Pancreas (tissue), 10 donors: ENCODE measurements at regions not wholly inside any gene's neighbourhood (a gene's known extent, or its start where the extent isn't known, plus 50 kb on each side); places are given as distances from the start of the nearest gene placed in this dataset.
"Not testable (repeated sequence)": the region's sequence is repeated elsewhere in the genome, so short reads cannot be mapped to it uniquely, and the experiment has no call there.

Source experiments
- ATAC-seq, 4 donors: fragments of 200-7000 bp; cut with Tn5 transposase; one replicate each; pipeline versions ENCODE4 v1.8.0 to v1.9.1; 2020; ENCODE audit warnings: mild to moderate bottlenecking in 4 of 4, moderate library complexity in 4 of 4
- DNase-seq, 6 donors: peaks; one replicate each; pipeline ENCODE4 v3.0.0-alpha.2; 2020
- FAIRE-seq: peaks from 2 replicates; lab custom pipeline; 2012; peaks lifted over from hg19 to GRCh38; lab: Jason Lieb, UNC
- H3K27ac ChIP-seq, 4 donors: fragments of 200-600 bp; sonication (generic); 1 replicate in 3 of 4; 2 replicates in 1 of 4; pipeline versions ENCODE4 v1.5.0 to v1.8.0; 2020
- H3K27me3 ChIP-seq, 4 donors: fragments of 200-600 bp; one replicate each; pipeline ENCODE4 v1.8.0; 2021
- H3K36me3 ChIP-seq, 3 donors: fragments of 200-600 bp; sonication (generic) in 1 of 3; one replicate each; pipeline versions ENCODE4 v1.5.0 to v1.8.0; 2020 to 2021
- H3K4me1 ChIP-seq, 3 donors: fragments of 200-600 bp; one replicate each; pipeline ENCODE4 v1.8.0; 2021
- H3K4me3 ChIP-seq, 4 donors: fragments of 200-600 bp; sonication (generic) in 2 of 4; one replicate each; pipeline versions ENCODE4 v1.5.0 to v1.8.0; 2020 to 2021
- H3K9me3 ChIP-seq, 4 donors: fragments of 200-600 bp; one replicate each; pipeline ENCODE4 v1.8.0; 2021
- WGBS, 2 donors: extraction: QIAGEN DNeasy Blood & Tissue Kit; methylation state at CpG; one replicate each; pipeline ENCODE4 v1.1.7; 2013; 5-methylcytosine and 5-hydroxymethylcytosine counted together
- intact Hi-C, 3 donors: fragments of 100-400 bp; cut with DNase I; formaldehyde crosslinking; loops; one replicate each; pipeline versions ENCODE4 v1.11.1 to v1.14.2; 2022
- TF ChIP-seq, protein P1 (sequence below), 4 donors: fragments of 200-600 bp; sonication (generic) in 3 of 4; IDR thresholded peaks; one replicate each; pipeline versions ENCODE4 v1.5.0 to v1.8.0; 2021; ENCODE audit warnings: antibody characterized with exemption in 4 of 4
- donor health status: healthy with polysubstance abuse.
- donor health status: DM: no; HTN: no; CAD: no; lungs with moderate emphysema.
- donor health status: DM: no; HTN: no; CAD: no.
- donor health status: control.
- donor health status: control.
- donor health status: Bipolar disorder and iron deficiency.
- donor health status: DM: yes; HTN: yes; CAD: no.
- donor health status: DM: no; HTN: no; CAD: no.
- donor health status: DM: no; HTN: no; CAD: no.
- donor health status: DM: yes; HTN: yes; CAD: no.

DNA sequence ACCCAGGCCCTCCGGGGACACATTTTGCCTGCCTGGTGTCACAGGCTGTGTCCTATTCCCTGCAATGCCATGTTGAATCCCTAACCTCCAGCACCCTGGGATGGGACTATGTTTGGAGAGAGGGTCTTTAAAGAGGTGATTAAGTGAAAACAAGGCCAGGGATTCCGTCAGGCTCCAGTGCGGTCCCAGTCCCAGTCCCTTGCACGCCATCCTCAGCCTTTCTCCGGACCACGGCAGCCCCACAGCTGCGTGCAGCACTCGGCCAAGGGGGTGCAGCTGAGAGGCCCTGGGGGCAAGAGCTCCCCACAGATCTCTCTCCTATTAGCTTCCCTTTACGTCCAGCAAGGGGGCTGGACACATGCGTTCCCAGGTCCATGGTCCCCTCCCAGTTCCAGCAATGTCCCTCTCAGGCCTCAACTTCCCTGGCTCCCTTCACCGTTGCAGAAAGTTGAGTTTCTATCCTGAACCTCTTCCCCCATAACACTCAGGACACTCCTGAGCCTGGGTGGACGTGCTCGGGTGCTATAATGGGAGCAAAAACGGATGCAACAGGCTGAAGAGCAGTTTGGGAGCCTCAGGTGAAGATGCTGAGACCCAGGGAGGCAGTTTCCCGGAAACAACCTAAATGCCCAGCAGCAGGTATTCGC lies 1422.7 kb downstream of the BRD1 start:
- Histone ChIP-seq H3K27me3 (peaks cover 0 to 4% (median 0%) of the 10 kb centered on the region in 4 donors), H3K36me3 (no peaks in the 10 kb centered on the region), H3K27ac (no peak overlapping the region), H3K4me3 (no peak overlapping the region), H3K9me3 (no peaks in the 10 kb centered on the region), H3K4me1 (peaks cover 0 to 14% (median 0%) of the 10 kb centered on the region in 3 donors)
- intact Hi-C loops, result no loop called here
- ATAC-seq (no peak), DNase-seq (peak in 1 of 6 donors; percentile 46), FAIRE-seq (no peak)
- WGBS, 2 donors, result 74 to 76% methylated on average over 16 of the region's 16 CpGs
- TF ChIP-seq, protein P1, sequence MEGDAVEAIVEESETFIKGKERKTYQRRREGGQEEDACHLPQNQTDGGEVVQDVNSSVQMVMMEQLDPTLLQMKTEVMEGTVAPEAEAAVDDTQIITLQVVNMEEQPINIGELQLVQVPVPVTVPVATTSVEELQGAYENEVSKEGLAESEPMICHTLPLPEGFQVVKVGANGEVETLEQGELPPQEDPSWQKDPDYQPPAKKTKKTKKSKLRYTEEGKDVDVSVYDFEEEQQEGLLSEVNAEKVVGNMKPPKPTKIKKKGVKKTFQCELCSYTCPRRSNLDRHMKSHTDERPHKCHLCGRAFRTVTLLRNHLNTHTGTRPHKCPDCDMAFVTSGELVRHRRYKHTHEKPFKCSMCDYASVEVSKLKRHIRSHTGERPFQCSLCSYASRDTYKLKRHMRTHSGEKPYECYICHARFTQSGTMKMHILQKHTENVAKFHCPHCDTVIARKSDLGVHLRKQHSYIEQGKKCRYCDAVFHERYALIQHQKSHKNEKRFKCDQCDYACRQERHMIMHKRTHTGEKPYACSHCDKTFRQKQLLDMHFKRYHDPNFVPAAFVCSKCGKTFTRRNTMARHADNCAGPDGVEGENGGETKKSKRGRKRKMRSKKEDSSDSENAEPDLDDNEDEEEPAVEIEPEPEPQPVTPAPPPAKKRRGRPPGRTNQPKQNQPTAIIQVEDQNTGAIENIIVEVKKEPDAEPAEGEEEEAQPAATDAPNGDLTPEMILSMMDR (IDR thresholded peaks at IDR 0.05), result no peak

DNA sequence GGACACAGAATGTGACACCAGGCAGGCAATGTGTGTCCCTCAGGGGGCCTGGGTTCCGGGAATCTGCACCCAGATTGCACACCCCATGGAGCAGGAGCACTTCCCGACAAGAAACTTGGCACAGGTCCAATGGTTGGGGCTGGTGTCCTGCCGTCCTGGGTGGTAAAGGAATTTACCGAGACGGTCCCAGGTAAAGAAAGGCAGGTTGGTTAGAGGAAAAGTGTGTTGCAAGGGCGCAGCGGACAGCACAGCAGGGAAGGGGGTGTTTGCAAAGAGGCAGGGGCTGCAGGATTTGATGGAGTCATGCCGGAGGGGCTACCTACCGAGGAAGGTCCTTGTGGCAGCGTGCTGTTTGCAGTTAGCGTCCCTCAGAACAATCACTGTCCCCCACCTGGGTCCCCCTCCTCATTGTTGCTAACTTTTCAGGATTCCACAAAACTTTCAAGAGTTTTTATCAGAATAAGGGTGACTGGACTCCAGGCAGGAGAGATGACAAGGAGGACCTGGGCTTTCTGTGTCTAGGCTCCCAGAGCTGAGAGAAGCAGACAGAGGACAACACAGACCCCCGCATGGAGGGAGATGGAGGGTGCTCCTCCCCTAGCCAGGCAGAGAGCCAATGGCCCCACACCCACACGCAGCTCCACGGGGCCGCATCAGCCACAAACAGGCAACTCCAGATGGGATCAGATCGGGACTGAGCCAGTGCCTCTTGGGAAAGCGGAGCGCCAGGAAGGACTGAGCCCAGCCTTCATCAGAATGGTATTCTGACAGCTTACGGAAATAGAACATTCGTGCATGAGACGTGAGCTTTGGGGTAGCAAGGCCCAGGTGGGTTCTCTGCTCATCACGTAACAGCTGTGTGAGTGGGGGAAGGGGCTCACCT lies 1423.9 kb downstream of the BRD1 start:
- FAIRE-seq (no peak), DNase-seq (peak in 1 of 6 donors; percentile 40), ATAC-seq (no peak)

DNA sequence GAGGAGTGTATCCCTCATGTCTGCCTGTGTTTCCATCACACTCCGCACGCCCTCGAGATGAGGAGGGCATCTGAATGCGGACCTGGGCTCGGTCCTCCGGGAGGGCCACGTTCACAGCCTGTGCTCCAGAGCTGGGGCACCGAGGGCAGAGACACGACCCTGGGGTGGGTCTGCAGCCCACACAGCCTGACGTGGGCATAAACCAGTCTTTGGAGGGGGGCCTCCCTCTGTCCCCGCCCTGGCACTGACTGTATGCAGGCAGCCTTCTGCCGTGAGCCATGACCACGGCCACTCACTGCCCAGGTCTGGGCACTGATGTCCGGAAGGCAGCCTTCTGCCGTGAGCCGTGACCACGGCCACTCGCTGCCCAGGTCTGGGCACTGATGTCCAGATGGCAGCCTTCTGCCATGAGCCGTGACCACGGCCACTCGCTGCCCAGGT lies 1425.1 kb downstream of the BRD1 start:
- Histone ChIP-seq H3K36me3 (no peaks in the 10 kb centered on the region), H3K27me3 (no peaks in the 10 kb centered on the region), H3K9me3 (no peaks in the 10 kb centered on the region), H3K4me1 (peaks cover 0 to 14% (median 0%) of the 10 kb centered on the region in 3 donors), H3K27ac (no peak overlapping the region), H3K4me3 (no peak overlapping the region)
- WGBS, 2 donors, result 77 to 90% methylated on average over 21 of the region's 21 CpGs
- ATAC-seq, result no peak
- no peak for FAIRE-seq
- TF ChIP-seq, protein P1 (IDR thresholded peaks at IDR 0.05), result no peak
- DNase-seq, result peak in 1 of 6 donors; percentile 47
- intact Hi-C loops, result no loop called here

More for the DNA sequence above, 1423.9 kb downstream of the BRD1 start:
- intact Hi-C loops, result no loop called here
- TF ChIP-seq, protein P1 (IDR thresholded peaks at IDR 0.05), result no peak
- Histone ChIP-seq H3K4me3 (no peak overlapping the region), H3K36me3 (no peaks in the 10 kb centered on the region), H3K27me3 (no peaks in the 10 kb centered on the region), H3K27ac (no peak overlapping the region), H3K9me3 (no peaks in the 10 kb centered on the region), H3K4me1 (peaks cover 0 to 14% (median 0%) of the 10 kb centered on the region in 3 donors)
- WGBS, 2 donors, result 59 to 60% methylated on average over 22 of the region's 22 CpGs

DNA sequence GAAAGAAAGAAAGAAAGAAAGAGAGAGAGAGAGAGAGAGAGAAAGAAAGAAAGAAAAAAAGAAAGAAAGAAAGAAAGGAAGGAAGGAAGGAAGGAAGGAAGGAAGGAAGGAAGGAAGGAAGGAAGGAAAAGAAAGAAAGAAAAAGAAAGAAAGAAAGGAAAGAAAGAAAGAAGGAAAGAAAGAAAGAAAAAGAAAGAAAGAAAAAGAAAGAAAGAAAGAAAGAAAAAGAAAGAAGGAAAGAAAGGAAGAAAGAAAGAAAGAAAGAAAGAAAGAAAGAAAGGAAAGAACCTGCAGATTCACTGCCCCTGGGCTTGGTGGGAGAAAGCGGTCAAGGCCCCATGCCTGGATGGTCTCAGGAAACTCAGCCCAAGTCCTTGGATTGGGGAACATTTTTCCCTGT lies 1426.2 kb downstream of the BRD1 start:
- DNase-seq, H3K27me3 ChIP-seq, intact Hi-C loops, H3K27ac ChIP-seq, H3K9me3 ChIP-seq, FAIRE-seq, ATAC-seq, H3K36me3 ChIP-seq, H3K4me3 ChIP-seq: not testable (repeated sequence)
- H3K4me1 ChIP-seq, result peaks cover 0 to 13% (median 0%) of the 10 kb centered on the region in 3 donors
- WGBS, 2 donors, result 90 to 97% methylated on average over 1 of the region's 1 CpG

DNA sequence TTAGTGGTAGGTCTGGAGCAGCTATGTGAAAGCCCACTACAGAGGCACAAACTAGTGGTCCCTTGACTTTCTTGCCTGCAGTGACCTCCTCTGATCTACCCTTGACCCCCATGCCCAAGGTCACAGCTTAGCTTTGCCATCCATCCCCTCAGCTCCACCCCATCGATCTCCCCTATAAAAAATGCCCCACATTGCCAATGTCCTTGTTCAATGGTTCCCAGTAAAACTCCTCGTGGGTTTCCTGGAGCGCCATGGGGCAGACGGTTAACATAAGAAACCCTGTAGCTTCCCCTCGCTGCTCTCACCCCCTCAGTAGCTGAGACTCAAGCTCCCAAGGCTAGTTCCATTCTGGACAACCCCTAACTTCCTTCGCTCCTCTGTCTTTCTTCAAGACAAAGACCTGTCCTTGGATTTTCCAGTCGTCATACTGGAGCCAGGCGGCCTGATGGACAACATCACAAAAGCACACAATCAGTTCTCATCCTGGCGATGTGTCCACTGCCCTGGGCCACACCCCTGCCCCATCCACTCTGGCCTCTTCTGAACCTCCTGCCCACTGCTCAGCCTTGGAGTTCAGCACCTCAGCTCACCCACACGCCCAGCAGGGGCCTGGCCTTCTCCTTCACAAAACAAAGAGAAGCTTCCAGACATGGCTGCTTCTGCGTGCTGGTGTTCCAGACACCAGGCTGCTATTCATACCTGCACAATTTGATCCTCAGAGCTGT lies 1429.3 kb downstream of the BRD1 start:
- Histone ChIP-seq H3K27me3 (peaks cover 0 to 5% (median 0%) of the 10 kb centered on the region in 4 donors), H3K4me3 (no peak overlapping the region), H3K9me3 (no peaks in the 10 kb centered on the region), H3K4me1 (no peaks in the 10 kb centered on the region), H3K27ac (no peak overlapping the region), H3K36me3 (no peaks in the 10 kb centered on the region)
- TF ChIP-seq, protein P1 (IDR thresholded peaks at IDR 0.05), result no peak
- intact Hi-C loops, result no loop called here
- ATAC-seq, result no peak
- FAIRE-seq, result no peak
- DNase-seq, result no peak
- WGBS, 2 donors, result 65 to 75% methylated on average over 11 of the region's 11 CpGs
